Pons (tissue), 1 donor: ENCODE measurements at regions not wholly inside any gene's neighbourhood (a gene's known extent, or its start where the extent isn't known, plus 50 kb on each side); places are given as distances from the start of the nearest gene placed in this dataset.
"Not testable (repeated sequence)": the region's sequence is repeated elsewhere in the genome, so short reads cannot be mapped to it uniquely, and the experiment has no call there.

Source experiments
- DNase-seq: peaks from one replicate; pipeline ENCODE4 v3.0.0-alpha.2; 2016; ENCODE audit warnings: low spot score

GRCh38 chr2:105497094-105497493 is 98.2 kb upstream of the FHL2 start:
- no peak for DNase-seq

- no peak for DNase-seq
Observed at GRCh38 chr2:105496271-105496670, 97.4 kb upstream of the FHL2 start.

GRCh38 chr2:105494683-105495425 is 96.0 kb upstream of the FHL2 start:
- no peak for DNase-seq

- DNase-seq = no peak
Observed at GRCh38 chr2:105490956-105491355, 92.1 kb upstream of the FHL2 start.

- no peak for DNase-seq
Observed at GRCh38 chr2:105490204-105490603, 91.4 kb upstream of the FHL2 start.

- no peak for DNase-seq
Observed at GRCh38 chr2:105489168-105489878, 90.5 kb upstream of the FHL2 start.

GRCh38 chr2:105488285-105488684 is 89.4 kb upstream of the FHL2 start:
- no peak for DNase-seq

- no peak for DNase-seq
Observed at GRCh38 chr2:105487142-105488069, 88.6 kb upstream of the FHL2 start.

GRCh38 chr2:105486762-105487141 is 87.9 kb upstream of the FHL2 start:
- DNase-seq = no peak

- DNase-seq = no peak
Observed at GRCh38 chr2:105478670-105479069, 79.8 kb upstream of the FHL2 start.

GRCh38 chr2:105477050-105477620 is 78.3 kb upstream of the FHL2 start:
- not testable (repeated sequence) for DNase-seq

GRCh38 chr2:105473011-105473410 is 74.2 kb upstream of the FHL2 start:
- no peak for DNase-seq

- DNase-seq = no peak
Observed at GRCh38 chr2:105470979-105471378, 72.1 kb upstream of the FHL2 start.

- DNase-seq = no peak
Observed at GRCh38 chr2:105469781-105470180, 70.9 kb upstream of the FHL2 start.

GRCh38 chr2:105468582-105469042 is 69.8 kb upstream of the FHL2 start:
- no peak for DNase-seq

- no peak for DNase-seq
Observed at GRCh38 chr2:105464325-105464724, 65.5 kb upstream of the FHL2 start.

GRCh38 chr2:105460048-105460732 is 61.3 kb upstream of the FHL2 start:
- no peak for DNase-seq

- DNase-seq = no peak
Observed at GRCh38 chr2:105458076-105458475, 59.2 kb upstream of the FHL2 start.

- DNase-seq = no peak
Observed at GRCh38 chr2:105455488-105456003, 56.7 kb upstream of the FHL2 start.

GRCh38 chr2:105454801-105455485 is 56.1 kb upstream of the FHL2 start:
- no peak for DNase-seq
